Fibroblast of skin of left biceps (primary cell): ENCODE measurements at regions not wholly inside any gene's neighbourhood (a gene's known extent, or its start where the extent isn't known, plus 50 kb on each side); places are given as distances from the start of the nearest gene placed in this dataset.

Source experiments
- DNase-seq, 2 experiments: peaks; one replicate each; pipeline ENCODE4 v3.0.0-alpha.2; 2013; ENCODE audit warnings: low read depth in 2 of 2

DNA sequence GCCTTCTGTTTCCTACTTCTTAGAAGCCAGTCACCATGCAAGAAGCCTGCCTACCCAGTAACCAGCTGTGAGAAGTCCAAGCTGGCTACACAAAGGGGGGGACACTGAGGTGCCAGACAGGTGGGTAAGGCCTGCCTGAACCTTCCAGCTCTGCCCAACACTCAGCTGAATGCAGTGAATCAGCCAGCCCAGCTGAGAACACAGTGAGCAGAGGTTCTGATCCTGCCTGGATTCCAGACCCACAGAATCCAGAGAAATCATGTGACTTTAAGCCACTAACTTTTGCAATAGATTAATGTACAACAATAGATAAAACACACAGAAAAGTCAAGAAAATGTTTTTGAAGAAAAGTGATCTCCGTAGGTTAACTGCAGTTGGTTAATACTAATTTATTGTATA lies 151.7 kb downstream of the EFNB2 start:
- DNase-seq: no peak

DNA sequence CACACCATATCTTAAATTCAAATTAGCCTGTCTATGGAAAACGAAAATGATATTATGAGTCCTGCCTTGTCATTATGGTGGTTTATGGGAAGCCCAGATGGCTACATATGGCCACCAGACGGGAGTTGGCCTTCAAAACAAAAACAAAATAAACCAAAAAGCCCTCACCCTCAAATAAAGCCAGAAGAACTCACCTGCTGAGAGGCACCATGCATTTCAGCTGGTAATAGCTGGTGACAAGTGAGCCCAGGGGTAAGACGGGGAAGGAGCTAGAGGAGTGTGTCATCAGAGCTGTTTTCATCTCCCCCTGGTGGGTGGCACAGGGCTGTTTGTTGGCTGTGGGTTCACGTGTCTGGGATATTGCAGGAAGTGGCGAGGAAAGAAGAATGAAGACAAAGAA lies 152.9 kb downstream of the EFNB2 start:
- DNase-seq: no peak

DNA sequence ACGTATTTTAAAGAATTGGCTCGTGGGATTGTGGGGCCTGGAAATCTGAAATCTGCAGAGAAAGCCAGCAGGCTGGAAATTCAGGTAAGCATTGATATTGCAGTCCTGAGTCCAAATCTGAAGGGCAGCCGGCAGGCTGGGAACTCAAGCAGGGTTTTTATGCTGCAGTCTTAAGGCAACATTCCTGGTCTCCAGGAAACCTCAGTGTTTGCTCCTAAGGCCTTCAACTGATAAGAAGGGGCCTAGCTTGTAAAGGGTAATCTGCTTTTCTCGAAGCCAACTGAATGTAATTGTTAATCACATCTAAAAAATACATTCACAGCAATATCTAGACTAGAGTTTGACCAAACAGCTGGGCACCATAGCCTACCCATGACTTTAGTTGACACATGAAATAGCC lies 154.4 kb downstream of the EFNB2 start:
- DNase-seq: no peak

DNA sequence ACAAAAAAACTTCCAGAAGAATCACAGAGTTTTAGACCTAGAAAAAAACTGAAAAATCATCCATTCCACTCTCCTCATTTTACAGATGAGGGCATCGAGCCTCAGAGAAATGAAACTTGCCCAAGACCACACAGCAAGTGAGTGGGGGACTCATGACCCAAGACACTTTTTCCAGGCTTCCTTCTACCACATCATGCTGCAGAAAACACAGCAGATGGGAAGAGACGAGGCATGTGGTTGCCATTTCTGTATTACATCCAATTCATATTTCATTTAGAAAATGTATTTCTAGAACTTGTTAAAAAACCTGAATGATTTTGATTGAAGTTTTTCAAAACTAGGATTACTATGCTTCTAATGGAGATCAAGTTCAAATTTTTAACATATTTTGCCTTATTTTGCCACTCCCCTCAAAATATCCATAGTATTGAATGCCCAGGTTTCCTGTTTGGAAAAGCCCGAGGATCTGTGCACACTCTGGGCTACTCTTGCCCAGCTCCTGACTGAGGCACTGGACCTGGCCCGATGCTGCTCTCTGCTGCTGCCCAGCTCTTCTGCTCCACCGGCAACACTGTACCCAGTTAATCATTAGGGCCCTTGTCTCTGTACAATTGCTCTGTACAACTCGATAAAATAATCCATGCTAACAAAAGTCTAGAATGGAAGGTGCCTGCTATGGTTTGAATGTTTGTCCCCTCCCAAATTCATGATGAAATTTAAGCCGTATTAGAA lies 157.4 kb downstream of the EFNB2 start:
- no peak for DNase-seq

DNA sequence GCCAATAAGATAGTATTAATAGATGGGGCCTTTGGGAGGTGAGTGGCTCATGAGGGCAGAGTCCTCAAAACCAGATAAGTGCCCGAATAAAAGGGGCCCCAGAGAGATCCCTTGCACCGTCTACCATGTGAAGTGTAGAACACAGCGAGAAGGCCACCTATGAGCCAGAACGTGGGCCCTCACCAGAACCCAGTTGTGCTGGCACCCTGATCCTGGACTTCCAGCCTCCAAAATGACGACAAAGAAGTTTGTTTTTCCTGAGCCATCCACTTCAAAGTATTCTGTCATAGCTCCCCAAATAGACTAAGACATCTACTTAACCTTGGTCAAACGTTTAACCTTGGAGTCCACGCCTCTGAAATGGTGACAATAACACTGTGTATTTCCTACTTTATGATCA lies 158.1 kb downstream of the EFNB2 start:
- no peak for DNase-seq

DNA sequence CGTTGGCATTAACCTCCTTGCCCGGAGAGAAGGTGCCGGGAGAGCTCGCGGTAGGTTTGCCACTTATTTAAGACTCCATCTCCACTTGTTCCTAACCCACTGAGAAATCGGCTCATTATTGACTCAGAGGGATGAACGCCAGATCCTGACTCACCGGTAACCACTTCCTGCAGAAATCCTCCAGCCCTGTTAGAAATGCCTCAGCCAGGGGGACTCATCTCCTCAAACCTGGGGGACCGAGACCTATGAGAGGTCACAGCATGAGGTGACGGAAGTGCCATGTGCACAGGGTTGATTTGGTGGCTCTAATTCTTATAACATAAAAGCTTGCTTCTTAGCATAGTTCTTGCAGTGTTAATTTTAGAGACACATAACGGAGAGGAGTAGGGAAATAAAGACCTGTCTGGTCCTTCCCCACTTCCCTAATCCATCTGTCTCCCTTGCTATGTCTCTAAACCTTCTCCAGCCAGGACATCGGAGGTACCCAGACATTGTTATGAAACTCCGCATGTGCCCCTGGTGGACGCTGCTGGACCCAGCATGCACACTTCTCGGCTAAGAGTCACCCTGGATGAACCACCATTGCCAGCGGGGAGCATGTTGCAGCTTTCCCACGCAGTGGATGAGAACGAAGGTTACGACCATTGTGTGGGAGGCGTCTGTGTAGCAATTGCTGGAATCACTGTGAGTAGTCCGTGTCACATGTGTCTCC lies 158.9 kb downstream of the EFNB2 start:
- peak; percentile 66 to 70 for DNase-seq

DNA sequence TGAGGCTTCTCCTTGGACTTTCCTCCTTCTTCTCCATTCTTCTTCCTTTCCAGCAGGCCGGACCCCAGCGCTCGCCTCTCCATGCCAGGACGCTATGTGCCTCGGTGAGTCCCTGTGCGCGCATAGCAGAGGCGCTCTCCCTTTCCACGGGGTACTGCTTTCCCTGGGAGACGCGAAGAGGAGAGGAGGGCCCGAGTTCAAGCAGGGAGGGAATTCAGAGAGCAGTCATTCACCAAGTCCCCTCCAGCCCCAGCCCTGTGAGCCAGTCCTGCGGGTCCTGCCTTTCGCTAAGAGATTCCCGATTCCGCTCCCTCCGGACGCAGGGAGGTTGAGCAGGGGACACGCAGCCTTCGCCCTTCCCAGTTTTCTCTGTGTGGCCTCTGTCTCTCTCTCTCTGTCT lies 160.4 kb downstream of the EFNB2 start:
- no peak for DNase-seq

DNA sequence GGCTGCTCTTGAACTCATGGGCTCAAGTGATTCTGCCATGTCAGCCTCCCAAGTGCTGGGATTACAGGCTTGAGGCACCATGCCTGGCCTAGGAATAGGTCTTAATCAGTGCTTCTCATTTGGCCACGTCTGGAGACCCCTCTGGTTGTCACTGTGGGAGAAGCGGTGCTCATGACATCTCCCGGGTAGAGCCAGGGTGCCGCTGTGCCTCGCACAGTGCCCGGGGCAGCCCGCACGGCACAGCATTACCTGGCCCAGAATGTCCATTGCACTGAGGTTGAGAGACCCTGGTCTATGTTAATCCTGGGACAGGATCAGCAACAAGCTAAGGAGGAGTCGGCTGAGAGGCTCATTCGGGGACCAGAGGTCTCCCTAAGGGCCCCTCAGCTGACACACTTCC lies 160.8 kb downstream of the EFNB2 start:
- DNase-seq: no peak

DNA sequence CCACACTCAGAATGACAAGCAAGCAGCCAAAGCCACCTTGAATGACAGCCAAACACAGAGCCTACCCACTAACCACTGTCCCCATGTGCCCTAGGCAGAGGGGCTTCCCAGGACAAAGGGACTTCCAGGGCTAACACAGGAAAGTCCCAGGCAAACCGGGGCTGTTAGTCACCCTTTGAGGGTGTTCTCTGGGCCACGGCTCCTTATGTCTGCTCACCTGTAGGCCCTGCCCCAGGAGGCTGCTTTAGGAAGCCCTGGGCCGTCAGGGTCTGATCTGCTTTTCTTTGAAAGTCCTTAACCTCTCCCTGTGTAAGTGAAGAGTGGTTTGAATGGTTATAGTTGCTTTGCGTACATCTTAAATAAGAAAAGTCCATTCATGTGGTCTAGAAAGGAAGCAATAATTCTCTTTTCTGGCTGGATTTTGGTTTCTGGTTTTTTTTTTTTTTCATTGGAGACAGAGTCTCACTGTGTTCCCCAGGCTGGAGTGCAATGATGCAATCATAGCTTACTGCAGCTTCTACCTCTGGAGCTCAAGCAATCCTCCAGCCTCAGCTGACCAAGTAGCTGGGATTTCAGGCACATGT lies 161.4 kb downstream of the EFNB2 start:
- DNase-seq: peak; percentile 78

DNA sequence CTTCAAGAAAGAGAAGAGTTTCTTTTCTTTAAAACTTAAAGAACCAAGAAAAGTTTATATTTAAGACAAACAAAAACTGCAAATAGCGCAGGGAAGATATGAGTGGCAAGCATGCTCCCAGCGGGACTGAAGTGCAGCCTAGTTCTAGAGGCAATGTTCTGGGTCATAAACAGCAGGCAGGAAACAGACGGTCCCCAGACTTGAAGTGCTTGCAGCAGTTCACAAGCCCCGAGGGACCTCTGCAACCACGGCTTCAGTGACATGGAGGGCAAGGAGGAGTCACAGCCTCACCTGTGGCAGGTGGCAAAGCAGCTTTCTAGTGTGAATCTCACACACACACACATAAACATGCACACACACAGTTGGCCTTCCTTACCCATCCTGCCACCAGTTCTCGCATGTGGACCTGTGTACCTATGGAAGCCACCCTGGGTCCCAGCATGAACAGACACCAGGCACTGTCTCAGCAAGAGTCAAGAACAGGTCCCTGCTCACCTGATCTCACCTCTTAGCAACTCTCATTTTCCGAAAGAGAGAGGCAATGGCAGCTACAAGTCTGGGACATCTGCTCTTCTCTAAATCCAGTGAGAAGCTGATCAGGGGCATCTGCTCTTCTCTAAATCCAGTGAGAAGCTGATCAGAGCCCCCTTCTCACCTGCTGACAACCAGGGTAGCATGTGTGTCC lies 162.0 kb downstream of the EFNB2 start:
- DNase-seq: no peak

DNA sequence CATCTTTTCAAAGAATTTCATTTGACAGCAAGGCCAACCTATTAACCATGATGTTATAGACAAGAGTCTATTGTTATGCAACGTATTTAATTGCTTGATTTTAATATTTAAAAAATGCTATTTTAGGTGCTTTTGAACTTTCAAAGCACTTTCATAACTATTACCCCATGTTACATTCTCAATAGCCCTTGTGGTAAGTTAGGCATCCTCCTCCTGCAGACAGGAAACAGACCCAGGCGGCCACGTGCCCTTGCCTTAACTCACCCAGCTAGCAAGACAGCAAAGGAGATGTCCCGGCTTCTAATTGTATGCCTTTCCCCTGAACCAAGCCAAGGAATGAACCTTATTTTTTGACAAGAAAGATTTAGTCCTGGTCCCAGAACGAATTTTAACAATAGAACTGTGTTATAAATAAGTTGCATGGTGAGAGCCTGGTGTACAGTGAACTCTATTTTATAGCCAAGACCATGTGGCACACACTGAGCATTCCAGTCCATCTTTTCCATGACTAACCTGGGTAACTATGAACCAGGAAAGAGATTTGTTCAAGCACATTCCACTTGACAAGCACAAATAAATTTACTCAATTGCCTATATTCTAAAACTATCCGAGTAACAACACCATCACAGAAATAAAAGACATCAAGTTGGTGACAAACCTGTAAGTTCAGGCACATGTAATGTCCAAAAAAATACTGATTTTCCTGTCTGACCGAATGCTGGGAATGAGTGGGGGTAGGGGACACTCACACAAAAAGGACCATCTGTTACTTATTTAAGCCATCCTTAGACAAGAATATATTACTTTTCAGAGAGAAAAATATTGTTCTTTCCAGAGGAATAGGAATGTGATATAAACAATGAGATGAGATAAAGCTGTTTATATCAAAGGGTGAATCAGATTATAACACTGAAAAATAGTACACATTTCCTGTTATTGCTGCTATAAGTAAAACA lies 163.0 kb downstream of the EFNB2 start:
- DNase-seq: peak; percentile 33 to 50

DNA sequence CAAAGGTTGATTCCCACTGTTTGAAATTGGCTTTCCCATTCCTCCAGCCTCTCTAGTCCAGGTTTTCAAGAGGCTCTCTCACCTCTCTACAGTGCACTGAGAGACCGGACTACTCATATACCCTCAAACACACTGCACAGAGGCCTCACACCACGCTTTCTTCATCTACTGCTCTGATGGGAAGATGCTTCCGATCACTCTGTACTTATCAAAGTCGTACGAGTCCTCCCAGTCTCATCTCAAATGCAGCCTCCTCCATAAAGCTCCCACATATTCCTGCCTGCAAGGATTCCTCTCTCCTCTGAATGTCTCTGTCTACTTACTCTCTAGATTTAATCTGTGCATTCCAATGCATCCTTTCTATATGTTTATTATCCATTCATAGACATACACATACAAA lies 164.4 kb downstream of the EFNB2 start:
- DNase-seq: no peak

DNA sequence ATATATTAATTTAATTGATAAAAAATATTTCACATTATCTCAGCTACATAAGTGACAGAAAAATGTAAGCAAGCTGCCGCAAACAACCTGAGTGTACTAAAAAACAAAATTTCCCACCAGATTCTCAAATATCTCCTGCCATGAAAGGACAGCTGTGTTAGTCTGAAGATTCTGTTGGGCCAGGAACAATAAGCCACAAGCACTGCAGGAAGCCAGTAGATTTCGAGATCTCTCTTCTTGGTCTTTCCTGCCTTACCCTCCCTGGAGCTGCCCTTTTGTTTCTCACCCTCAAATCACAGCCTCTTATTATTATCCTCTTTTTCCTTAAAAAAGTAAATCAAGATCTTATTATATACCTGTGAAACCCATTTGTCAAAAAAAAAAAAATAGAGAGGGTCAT lies 165.6 kb downstream of the EFNB2 start:
- no peak for DNase-seq

DNA sequence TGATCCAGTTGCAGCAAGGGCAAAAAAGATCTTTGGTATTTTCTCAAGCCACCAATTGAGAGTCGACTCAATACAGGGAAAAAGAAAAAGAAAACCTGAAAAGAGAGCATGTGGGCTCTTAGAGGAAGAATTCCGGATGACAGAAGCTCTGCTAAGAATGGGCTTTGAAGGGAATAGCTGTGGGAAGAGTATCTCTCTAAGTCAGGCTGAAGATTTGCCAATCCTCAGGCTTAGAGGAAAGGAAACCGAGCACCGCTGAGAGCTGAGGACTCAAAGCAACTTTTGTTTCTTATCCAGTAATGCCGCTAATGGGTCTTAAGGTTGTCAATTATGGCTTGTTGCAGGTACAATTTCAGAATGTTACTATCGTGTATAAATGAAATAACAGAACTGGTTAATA lies 166.4 kb downstream of the EFNB2 start:
- no peak for DNase-seq

DNA sequence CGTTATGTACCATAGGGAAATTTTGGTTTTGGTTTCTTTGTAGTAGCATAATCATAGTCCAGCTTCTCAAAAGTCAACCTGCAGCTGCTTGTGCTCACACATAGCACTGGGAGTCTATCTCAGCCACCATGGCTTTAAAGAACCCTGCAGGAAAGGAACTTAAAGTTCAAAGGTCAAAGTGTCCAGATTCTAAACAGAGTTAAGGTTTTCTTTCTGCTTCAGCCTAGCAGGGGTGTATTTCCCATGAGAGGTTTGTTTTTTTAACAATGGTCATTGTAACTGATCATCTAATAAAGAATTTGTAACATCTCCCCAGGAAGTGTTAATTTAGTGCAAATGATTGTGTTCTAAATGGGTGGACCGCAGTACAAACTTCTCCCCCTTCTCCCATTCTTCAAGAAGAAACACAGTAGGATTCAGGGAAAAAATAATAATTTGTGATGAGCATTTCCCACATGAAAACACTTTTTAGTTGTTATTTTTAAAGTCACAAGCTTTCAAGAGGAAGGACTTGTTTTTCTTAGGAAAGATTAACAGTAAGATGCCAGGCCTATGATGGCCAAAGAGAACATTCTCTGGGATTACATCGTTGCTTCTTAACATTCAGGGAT lies 168.0 kb downstream of the EFNB2 start:
- DNase-seq: no peak

DNA sequence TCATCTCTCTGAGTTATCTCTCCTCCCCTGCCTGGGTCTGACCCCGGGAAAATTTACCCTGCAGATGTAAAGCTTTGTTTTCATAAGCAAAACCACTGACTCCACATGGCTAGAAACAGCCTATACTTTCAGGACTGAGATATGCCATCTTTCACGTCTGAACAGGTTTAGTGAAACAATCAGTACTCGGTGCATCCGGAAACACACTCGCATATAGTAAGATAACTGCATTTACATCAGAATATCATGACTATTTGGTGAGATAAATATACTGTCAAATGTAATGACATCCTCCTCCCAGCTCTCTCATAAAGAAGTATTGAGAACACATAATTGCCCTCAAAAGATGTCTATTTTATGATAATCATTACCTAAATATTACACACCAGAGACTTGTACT lies 172.8 kb downstream of the EFNB2 start:
- no peak for DNase-seq

DNA sequence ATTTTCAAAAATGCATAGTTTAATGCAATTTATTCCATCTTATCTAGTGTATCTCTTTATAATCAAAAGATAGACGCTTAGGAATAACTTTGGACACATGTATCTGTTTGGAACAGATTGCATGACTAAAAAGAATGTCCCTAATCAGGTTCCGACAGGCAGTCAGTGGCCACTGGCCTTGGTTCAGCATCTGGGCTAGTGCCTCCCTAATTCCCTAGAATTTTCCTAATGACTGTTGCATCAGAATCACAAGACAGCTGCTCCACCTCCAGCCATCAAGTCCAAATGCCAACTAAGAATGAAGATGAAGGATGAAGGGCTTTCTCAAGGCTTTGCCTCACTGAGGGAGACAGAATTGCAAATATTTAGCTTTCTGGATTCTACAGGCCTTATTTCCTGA lies 173.8 kb downstream of the EFNB2 start:
- DNase-seq: no peak

DNA sequence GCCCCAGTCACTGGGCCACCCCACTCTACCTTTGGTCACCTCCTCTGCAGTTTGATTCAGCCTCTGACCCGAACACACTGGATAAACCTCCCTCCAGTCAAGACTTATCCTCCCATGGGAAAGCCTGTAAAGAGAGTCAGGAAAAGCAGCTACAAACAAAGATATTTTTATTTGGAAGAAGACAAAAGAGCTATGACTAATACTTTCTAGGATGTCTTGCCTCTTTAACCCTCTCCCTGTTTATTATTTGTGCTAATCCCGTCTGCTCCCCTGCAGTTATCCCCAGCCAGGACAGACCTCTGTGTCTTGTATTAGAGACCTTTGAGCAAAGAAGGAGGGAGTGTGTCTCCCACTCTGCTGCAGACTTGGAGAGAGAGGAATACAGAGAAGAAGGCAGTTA lies 178.3 kb downstream of the EFNB2 start:
- no peak for DNase-seq

DNA sequence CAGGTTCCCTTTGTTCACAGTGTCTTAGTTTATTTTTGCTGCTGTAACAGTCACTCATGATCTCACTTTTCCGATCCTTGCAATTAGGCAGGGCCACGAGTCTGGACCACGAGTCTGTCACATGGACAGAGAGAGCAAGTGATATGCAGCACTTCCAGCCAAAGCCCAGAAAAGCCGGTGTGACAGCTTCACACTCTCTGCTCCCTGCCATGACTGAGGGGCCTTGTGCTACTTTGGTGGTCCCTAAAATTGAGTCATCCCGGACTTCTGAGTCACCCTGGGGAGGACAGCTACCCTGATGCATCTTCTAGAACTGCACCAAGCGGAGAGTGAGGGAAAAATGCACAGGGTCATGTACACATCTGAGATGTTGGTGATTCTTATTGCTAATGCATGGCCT lies 179.6 kb downstream of the EFNB2 start:
- DNase-seq: no peak

DNA sequence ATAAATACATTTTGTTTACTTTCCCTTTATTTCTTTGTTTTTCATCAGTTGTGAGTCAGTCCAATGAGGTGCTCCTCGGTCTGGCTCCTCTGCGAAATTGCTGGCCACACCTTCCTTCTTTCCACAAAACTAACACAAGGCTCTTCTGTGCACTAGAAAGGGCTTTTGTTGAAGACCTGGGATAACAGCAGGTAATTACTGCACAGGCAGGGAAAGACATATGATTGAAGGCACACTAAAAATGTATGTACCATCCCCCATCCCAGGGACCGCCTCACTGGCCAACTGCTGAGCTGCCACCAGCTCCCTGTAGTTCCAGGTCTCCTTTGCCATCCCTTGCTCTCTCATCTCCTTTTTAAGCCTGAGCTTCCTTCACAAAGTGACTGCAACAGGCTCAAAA lies 180.5 kb downstream of the EFNB2 start:
- DNase-seq: no peak

DNA sequence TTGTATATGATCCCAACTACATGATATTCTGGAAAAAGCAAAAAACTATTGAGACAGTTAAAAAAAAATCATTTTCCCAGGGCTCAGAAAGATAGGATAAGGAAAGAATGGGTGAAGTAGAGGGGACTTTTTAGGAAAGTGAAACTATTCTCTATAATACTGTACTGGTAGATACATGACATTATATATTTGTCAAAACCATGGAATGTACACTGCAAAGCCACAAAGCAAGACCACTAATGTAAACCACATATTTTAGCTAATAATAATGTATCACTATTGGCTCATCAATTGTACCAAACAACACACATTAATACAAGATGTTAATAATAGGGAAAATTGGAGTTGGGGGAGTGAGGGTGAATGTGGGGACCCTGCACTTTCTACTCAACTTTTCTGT lies 182.6 kb downstream of the EFNB2 start:
- DNase-seq: no peak
